Pancreas (tissue), 10 donors: ENCODE measurements at regions not wholly inside any gene's neighbourhood (a gene's known extent, or its start where the extent isn't known, plus 50 kb on each side); places are given as distances from the start of the nearest gene placed in this dataset.

Experiments
- ATAC-seq, 4 donors: fragments of 200-7000 bp; cut with Tn5 transposase; one replicate each; pipeline versions ENCODE4 v1.8.0 to v1.9.1; 2020; ENCODE audit warnings: mild to moderate bottlenecking in 4 of 4, moderate library complexity in 4 of 4
- DNase-seq, 6 donors: peaks; one replicate each; pipeline ENCODE4 v3.0.0-alpha.2; 2020
- FAIRE-seq: peaks from 2 replicates; lab custom pipeline; 2012; peaks lifted over from hg19 to GRCh38; lab: Jason Lieb, UNC
- H3K27ac ChIP-seq, 4 donors: fragments of 200-600 bp; sonication (generic); 1 replicate in 3 of 4; 2 replicates in 1 of 4; pipeline versions ENCODE4 v1.5.0 to v1.8.0; 2020
- H3K27me3 ChIP-seq, 4 donors: fragments of 200-600 bp; one replicate each; pipeline ENCODE4 v1.8.0; 2021
- H3K36me3 ChIP-seq, 3 donors: fragments of 200-600 bp; sonication (generic) in 1 of 3; one replicate each; pipeline versions ENCODE4 v1.5.0 to v1.8.0; 2020 to 2021
- H3K4me1 ChIP-seq, 3 donors: fragments of 200-600 bp; one replicate each; pipeline ENCODE4 v1.8.0; 2021
- H3K4me3 ChIP-seq, 4 donors: fragments of 200-600 bp; sonication (generic) in 2 of 4; one replicate each; pipeline versions ENCODE4 v1.5.0 to v1.8.0; 2020 to 2021
- H3K9me3 ChIP-seq, 4 donors: fragments of 200-600 bp; one replicate each; pipeline ENCODE4 v1.8.0; 2021
- CTCF ChIP-seq, 4 donors: fragments of 200-600 bp; sonication (generic) in 3 of 4; IDR thresholded peaks; one replicate each; pipeline versions ENCODE4 v1.5.0 to v1.8.0; 2021; ENCODE audit warnings: antibody characterized with exemption in 4 of 4
- WGBS, 2 donors: extraction: QIAGEN DNeasy Blood & Tissue Kit; methylation state at CpG; one replicate each; pipeline ENCODE4 v1.1.7; 2013; 5-methylcytosine and 5-hydroxymethylcytosine counted together
- intact Hi-C, 3 donors: fragments of 100-400 bp; cut with DNase I; formaldehyde crosslinking; loops; one replicate each; pipeline versions ENCODE4 v1.11.1 to v1.14.2; 2022
- donor health status: healthy with polysubstance abuse.
- donor health status: DM: no; HTN: no; CAD: no; lungs with moderate emphysema.
- donor health status: DM: no; HTN: no; CAD: no.
- donor health status: control.
- donor health status: control.
- donor health status: Bipolar disorder and iron deficiency.
- donor health status: DM: yes; HTN: yes; CAD: no.
- donor health status: DM: no; HTN: no; CAD: no.
- donor health status: DM: no; HTN: no; CAD: no.
- donor health status: DM: yes; HTN: yes; CAD: no.

GRCh38 chr11:134823970-134824369, 411.9 kb upstream of the B3GAT1 start:
- WGBS, 2 donors = 64 to 70% methylated on average over 4 of the region's 4 CpGs
- ATAC-seq (no peak), FAIRE-seq (no peak), DNase-seq (no peak)
- H3K27ac ChIP-seq = no peak overlapping the region
- H3K9me3 ChIP-seq = no peaks in the 10 kb centered on the region
- no peaks in the 10 kb centered on the region for H3K36me3 ChIP-seq
- intact Hi-C loops = no loop called here
- H3K27me3 ChIP-seq = peaks cover 0 to 9% (median 0%) of the 10 kb centered on the region in 4 donors
- TF ChIP-seq CTCF (IDR thresholded peaks at IDR 0.05) = no peak
- H3K4me1 ChIP-seq = no peaks in the 10 kb centered on the region
- no peak overlapping the region for H3K4me3 ChIP-seq

DNA sequence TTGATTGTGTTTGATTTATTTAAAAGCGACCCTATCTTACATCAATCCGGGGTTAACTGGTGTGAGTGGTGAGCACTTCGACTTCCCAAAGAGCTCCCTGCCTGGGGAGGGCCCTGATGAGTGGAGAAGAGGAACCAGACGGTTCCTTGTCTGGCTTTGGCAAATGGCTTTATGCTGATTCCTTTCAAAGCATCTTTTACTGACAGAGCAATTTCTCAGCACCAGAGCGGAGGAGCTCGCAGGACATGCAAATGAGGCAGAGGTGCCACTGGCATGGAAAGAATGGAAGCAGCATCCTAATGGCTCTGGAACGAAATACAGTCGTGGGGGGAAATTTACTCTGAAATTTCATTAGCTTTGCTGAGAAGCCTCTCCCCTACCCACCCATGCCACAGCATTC, 410.9 kb upstream of the B3GAT1 start:
- WGBS, 2 donors = 31 to 34% methylated on average over 8 of the region's 8 CpGs

GRCh38 chr11:134821422-134821821, 409.4 kb upstream of the B3GAT1 start:
- H3K36me3 ChIP-seq = no peaks in the 10 kb centered on the region
- intact Hi-C loops = no loop called here
- WGBS, 2 donors = 52 to 53% methylated on average over 4 of the region's 4 CpGs
- DNase-seq (no peak), ATAC-seq (no peak), FAIRE-seq (no peak)
- TF ChIP-seq CTCF (IDR thresholded peaks at IDR 0.05) = no peak
- no peaks in the 10 kb centered on the region for H3K9me3 ChIP-seq
- no peak overlapping the region for H3K27ac ChIP-seq
- peaks cover 0 to 17% (median 2%) of the 10 kb centered on the region in 4 donors for H3K27me3 ChIP-seq
- no peak overlapping the region for H3K4me3 ChIP-seq
- no peaks in the 10 kb centered on the region for H3K4me1 ChIP-seq

More for the DNA sequence above, 410.9 kb upstream of the B3GAT1 start:
- Histone ChIP-seq H3K27me3 (peaks cover 0 to 9% (median 0%) of the 10 kb centered on the region in 4 donors), H3K4me1 (no peaks in the 10 kb centered on the region), H3K27ac (no peak overlapping the region), H3K9me3 (no peaks in the 10 kb centered on the region), H3K36me3 (no peaks in the 10 kb centered on the region), H3K4me3 (no peak overlapping the region)
- intact Hi-C loops = no loop called here
- TF ChIP-seq CTCF (IDR thresholded peaks at IDR 0.05) = no peak
- DNase-seq = no peak
- no peak for FAIRE-seq
- no peak for ATAC-seq

DNA sequence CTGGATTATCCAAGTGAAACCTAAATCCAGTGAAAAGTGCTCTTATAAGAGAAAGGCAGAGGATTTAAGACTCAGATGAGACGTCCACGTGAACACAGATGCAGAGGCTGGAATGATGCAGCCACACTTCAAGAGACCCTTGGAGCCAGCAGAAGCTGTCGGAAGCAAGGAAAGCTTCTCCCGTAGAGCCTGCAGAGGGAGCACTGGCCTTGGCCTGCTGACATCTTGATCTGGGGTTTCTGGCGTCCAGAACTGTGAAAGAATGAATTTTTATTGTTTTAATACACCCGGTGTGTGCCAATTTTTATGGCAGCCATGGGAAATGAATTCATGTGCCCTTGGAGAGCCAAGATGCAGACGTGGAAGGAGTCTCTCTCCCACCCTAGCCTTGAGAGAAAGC, 407.0 kb upstream of the B3GAT1 start:
- no peaks in the 10 kb centered on the region for H3K36me3 ChIP-seq
- ATAC-seq = no peak
- peaks cover 0 to 20% (median 4%) of the 10 kb centered on the region in 4 donors for H3K27me3 ChIP-seq
- TF ChIP-seq CTCF (IDR thresholded peaks at IDR 0.05) = no peak
- intact Hi-C loops = no loop called here
- WGBS, 2 donors = 28 to 47% methylated on average over 7 of the region's 7 CpGs
- no peaks in the 10 kb centered on the region for H3K9me3 ChIP-seq
- no peak overlapping the region for H3K4me3 ChIP-seq
- H3K27ac ChIP-seq = no peak overlapping the region
- no peak for DNase-seq
- H3K4me1 ChIP-seq = no peaks in the 10 kb centered on the region
- FAIRE-seq = no peak

GRCh38 chr11:134818516-134818915, 406.5 kb upstream of the B3GAT1 start:
- H3K4me3 ChIP-seq = no peak overlapping the region
- intact Hi-C loops = no loop called here
- DNase-seq = no peak
- no peak overlapping the region for H3K27ac ChIP-seq
- H3K27me3 ChIP-seq = peaks cover 0 to 20% (median 4%) of the 10 kb centered on the region in 4 donors
- ATAC-seq = no peak
- no peak for FAIRE-seq
- no peaks in the 10 kb centered on the region for H3K4me1 ChIP-seq
- no peaks in the 10 kb centered on the region for H3K9me3 ChIP-seq
- WGBS, 2 donors = 30 to 32% methylated on average over 5 of the region's 5 CpGs
- TF ChIP-seq CTCF (IDR thresholded peaks at IDR 0.05) = no peak
- no peaks in the 10 kb centered on the region for H3K36me3 ChIP-seq
